GM21528 (cell line): ENCODE measurements at regions not wholly inside any gene's neighbourhood (a gene's known extent, or its start where the extent isn't known, plus 50 kb on each side); places are given as distances from the start of the nearest gene placed in this dataset.

ENCODE experiments used
- ATAC-seq: cut with Tn5 transposase; IDR thresholded peaks from one replicate; pipeline ENCODE4 v1.9.1; 2021; ENCODE audit warnings: mild to moderate bottlenecking, moderate library complexity; ENCODE audit not compliant: unreplicated experiment, low FRiP score

DNA sequence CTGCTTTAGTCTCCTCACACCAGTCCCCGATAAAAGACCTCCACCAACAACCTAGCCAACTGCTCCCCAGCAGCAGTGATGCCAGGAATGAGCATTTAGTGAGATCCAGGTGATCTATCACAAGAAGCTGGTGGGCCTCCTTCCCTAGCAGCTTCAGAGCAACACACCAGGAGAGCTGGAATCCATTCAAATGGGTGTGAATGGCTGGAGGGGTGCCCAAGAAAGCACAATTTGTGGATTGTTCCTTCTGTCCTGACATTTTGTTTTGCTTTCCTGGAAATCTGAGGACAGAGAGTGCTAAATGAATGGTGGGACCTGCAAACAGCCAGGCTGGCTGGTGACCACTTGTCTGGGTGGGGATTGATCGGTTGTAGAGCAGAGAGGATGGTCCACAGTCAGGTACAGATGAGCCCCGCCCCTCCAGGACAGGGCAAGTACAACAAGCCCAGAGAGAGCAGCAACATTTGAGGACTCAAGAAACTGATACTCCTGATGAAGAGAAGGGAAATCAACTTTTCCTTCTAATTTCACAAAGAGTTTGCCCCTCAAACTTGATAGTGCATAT is 316.8 kb downstream of the VPS13C start:
- ATAC-seq = no peak

- no peak for ATAC-seq
Observed at GRCh38 chr15:61742591-61742990, 317.7 kb downstream of the VPS13C start.

- no peak for ATAC-seq
Observed at GRCh38 chr15:61736790-61737189, 323.5 kb downstream of the VPS13C start.

- ATAC-seq = no peak
Observed at GRCh38 chr15:61731099-61731498, 329.1 kb downstream of the VPS13C start.

DNA sequence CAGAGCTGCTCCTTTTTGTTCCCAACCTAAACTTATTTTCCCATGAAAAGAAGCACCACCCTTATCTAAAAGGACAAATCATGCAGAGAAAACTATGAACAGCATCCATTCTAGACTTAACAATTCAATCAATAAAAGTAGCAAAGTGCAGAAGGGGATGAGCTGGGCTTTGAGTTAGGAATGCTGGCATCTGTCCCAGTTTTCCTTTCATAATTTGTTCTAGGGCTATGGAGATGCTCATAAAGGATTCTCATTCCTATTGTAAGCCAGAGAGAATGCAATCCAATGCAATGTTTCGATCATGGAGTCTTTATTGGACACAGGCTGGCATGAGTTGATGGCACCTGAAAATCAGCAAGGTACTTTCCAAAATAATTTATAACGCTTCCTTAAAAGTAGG is 330.6 kb downstream of the VPS13C start:
- no peak for ATAC-seq

DNA sequence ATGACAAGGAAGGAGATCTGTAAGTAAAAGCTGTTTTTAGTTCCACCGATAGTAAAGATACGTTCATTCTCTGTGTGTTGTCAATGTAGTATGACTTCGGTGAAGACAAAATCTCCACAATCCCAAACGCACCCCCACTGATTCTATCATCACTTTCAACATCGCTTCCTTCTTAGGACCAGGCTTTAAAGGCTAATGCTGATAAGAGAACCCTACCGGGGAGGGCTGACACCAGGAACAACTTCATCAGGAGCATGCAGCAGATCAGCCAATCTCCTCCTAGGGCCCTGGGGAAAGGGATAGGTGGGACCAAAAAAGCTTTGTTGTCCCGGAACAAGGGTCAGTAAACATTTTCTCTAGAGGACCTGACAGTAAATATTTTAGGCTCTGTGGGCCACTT is 334.1 kb downstream of the VPS13C start:
- ATAC-seq = no peak

DNA sequence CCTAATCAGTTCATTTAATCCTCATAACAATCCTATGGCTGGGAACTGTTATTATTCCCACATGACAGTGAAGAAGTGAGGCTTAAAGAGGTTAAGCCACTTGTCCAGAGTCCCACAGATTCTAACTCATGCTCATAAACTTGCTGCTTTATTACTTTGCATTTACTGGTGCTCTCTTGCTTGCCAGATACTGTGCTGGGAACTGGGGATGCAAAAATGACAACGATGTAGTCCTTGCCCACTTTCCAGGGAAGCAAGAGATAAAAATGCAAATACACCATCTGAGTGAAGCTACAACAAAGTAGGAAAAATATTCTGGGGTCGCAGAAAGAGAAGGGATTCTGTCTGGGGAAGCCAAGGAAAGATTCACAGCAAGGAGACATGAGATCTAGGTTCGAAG is 335.0 kb downstream of the VPS13C start:
- no peak for ATAC-seq

DNA sequence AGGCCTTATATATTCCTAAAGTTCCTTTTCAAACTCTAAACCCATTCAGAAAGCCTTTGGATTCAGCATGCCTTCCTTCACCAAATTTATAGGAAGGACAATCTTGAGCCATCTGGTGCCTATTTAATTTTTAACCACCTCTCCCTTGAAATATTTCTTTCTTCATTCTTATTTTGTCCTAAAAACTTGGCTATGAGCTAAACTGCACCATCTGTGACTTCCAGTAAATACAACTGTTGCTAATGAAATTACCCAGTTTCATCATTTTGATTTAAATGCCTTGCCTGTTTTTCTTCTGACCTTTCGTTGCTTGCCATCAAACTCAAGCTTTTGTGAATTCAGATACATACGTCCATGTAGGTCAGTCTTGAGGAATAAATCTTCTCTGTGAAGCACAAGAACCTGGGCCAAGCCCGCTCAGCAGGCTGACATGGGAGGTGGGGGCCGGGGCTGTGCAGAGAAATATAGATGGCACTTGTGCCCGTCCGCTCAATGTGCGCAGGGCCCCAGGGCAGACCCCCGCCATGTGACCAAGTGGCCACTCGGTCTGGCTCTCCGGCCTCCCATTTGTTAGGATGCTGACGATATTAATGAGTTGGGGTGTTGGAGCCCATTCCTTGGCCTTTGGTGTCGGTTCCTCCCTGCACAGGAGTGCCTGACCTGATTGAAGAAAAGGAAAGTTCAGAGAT is 335.9 kb downstream of the VPS13C start:
- ATAC-seq = no peak

- no peak for ATAC-seq
Observed at GRCh38 chr15:61721418-61721817, 338.8 kb downstream of the VPS13C start.

GRCh38 chr15:61720197-61720704 is 340.0 kb downstream of the VPS13C start:
- ATAC-seq = no peak

DNA sequence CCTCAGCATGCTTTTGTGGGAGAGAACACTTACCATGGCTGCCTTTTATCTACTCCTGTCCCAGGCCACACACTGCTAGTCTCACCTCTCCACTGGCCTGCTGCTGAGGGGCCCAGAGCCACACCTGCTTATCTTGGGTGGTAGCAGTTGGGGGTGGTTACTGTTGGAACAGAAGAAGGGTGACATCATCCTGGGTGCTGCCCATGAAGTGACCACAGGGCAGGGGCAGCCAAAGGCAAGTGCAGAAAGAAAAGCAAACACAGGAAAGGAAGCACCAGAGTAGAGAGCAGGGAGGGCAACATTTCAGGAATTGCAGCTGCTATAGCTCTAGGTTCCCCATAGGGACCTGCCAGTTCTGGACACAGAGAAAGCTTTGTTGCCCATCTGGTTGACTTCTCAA is 345.2 kb downstream of the VPS13C start:
- ATAC-seq = no peak

- ATAC-seq = no peak
Observed at GRCh38 chr15:61712129-61712759, 348.0 kb downstream of the VPS13C start.

- ATAC-seq = no peak
Observed at GRCh38 chr15:61702224-61703020, 357.8 kb downstream of the VPS13C start.

- no peak for ATAC-seq
Observed at GRCh38 chr15:61701455-61701854, 358.8 kb downstream of the VPS13C start.

- ATAC-seq = no peak
Observed at GRCh38 chr15:61700803-61701202, 359.4 kb downstream of the VPS13C start.

GRCh38 chr15:61697796-61698195 is 362.5 kb downstream of the VPS13C start:
- no peak for ATAC-seq

DNA sequence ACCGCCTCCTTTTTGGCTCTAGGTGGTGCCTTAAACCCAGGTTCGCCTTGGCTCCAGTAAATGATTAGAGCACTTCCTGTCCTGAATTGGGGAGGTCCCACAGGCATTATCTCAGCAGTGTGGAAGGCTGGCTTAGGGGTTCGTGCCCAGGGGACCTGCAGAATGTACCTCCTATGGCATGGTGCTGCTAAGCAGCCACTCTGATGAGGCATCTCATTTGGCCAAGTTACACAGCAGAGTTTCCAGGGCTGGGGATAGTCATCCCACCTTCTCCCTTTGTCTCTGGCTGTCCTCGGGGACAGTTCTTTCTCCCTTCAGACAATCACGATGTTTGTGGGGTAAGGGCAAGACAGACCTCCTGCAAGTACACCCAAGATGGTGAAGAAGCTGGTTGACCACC is 371.2 kb downstream of the VPS13C start:
- ATAC-seq = no peak

GRCh38 chr15:61687651-61688050 is 372.6 kb downstream of the VPS13C start:
- no peak for ATAC-seq

GRCh38 chr15:61687124-61687523 is 373.1 kb downstream of the VPS13C start:
- ATAC-seq = no peak

- no peak for ATAC-seq
Observed at GRCh38 chr15:61685971-61686370, 374.3 kb downstream of the VPS13C start.

- no peak for ATAC-seq
Observed at GRCh38 chr15:61685534-61685933, 374.7 kb downstream of the VPS13C start.
